Left lung (tissue), 4 donors: ENCODE measurements at regions not wholly inside any gene's neighbourhood (a gene's known extent, or its start where the extent isn't known, plus 50 kb on each side); places are given as distances from the start of the nearest gene placed in this dataset.
A peak's percentile ranks its signal among the peaks of the same experiment; 100 is the strongest.

Experiments
- ATAC-seq: fragments of 200-7000 bp; cut with Tn5 transposase; one replicate; pipeline ENCODE4 v1.9.1; 2020; ENCODE audit warnings: moderate library complexity
- DNase-seq, 4 donors: peaks; one replicate each; pipeline ENCODE4 v3.0.0-alpha.2; 2013 to 2020
- H3K27ac ChIP-seq, 2 donors: fragments of 200-600 bp; sonication (generic) in 1 of 2; one replicate each; pipeline versions ENCODE4 v1.5.0 to v1.8.0; 2020 to 2021
- H3K27me3 ChIP-seq, 2 donors: fragments of 200-600 bp; sonication (generic) in 1 of 2; one replicate each; pipeline versions ENCODE4 v1.5.0 to v1.8.0; 2020 to 2021
- H3K36me3 ChIP-seq, 2 donors: fragments of 200-600 bp; sonication (generic) in 1 of 2; one replicate each; pipeline versions ENCODE4 v1.5.0 to v1.8.0; 2020 to 2021
- H3K4me1 ChIP-seq, 2 donors: fragments of 200-600 bp; one replicate each; pipeline ENCODE4 v1.8.0; 2021
- H3K4me3 ChIP-seq, 2 donors: fragments of 200-600 bp; sonication (generic) in 1 of 2; one replicate each; pipeline versions ENCODE4 v1.5.0 to v1.8.0; 2020 to 2021; ENCODE audit warnings: mild to moderate bottlenecking in 1 of 2
- H3K9me3 ChIP-seq, 2 donors: fragments of 200-600 bp; sonication (generic) in 1 of 2; one replicate each; pipeline versions ENCODE4 v1.5.0 to v1.8.0; 2020 to 2021
- CTCF ChIP-seq, 2 donors: fragments of 200-600 bp; sonication (generic) in 1 of 2; IDR thresholded peaks; one replicate each; pipeline versions ENCODE4 v1.5.0 to v1.8.0; 2021; ENCODE audit warnings: antibody characterized with exemption in 2 of 2
- intact Hi-C, 2 donors: fragments of 100-400 bp; cut with DNase I; formaldehyde crosslinking; loops; one replicate each; pipeline versions ENCODE4 v1.11.2 to v1.14.2; 2022
- donor health status: DM: no; HTN: yes; CAD: no.
- donor health status: DM: no; HTN: no; CAD: no.

- intact Hi-C loops, result no loop called here
- H3K27ac ChIP-seq, result no peak overlapping the region
- peaks cover 0 to 13% of the 10 kb centered on the region in 2 donors for H3K27me3 ChIP-seq
- DNase-seq, result no peak
- H3K9me3 ChIP-seq, result no peaks in the 10 kb centered on the region
- H3K4me3 ChIP-seq, result no peak overlapping the region
- no peaks in the 10 kb centered on the region for H3K36me3 ChIP-seq
- TF ChIP-seq CTCF (IDR thresholded peaks at IDR 0.05), result no peak
- no peak for ATAC-seq
- no peaks in the 10 kb centered on the region for H3K4me1 ChIP-seq
Observed at GRCh38 chr20:52496191-52496590, 304.6 kb upstream of the ZFP64 start.

GRCh38 chr20:52494244-52494643 is 302.7 kb upstream of the ZFP64 start:
- intact Hi-C loops, result no loop called here
- TF ChIP-seq CTCF (IDR thresholded peaks at IDR 0.05), result no peak
- Histone ChIP-seq H3K27me3 (peaks cover 0 to 4% of the 10 kb centered on the region in 2 donors), H3K4me3 (no peak overlapping the region), H3K4me1 (no peaks in the 10 kb centered on the region), H3K36me3 (no peaks in the 10 kb centered on the region), H3K9me3 (no peaks in the 10 kb centered on the region), H3K27ac (no peak overlapping the region)
- DNase-seq (no peak), ATAC-seq (peak; percentile 63)

- ATAC-seq (no peak), DNase-seq (peak in 1 of 4 donors; percentile 38)
- H3K27me3 ChIP-seq, result peaks cover 0 to 4% of the 10 kb centered on the region in 2 donors
- intact Hi-C loops, result no loop called here
- H3K27ac ChIP-seq, result no peak overlapping the region
- TF ChIP-seq CTCF (IDR thresholded peaks at IDR 0.05), result no peak
- no peaks in the 10 kb centered on the region for H3K36me3 ChIP-seq
- H3K4me3 ChIP-seq, result no peak overlapping the region
- no peaks in the 10 kb centered on the region for H3K4me1 ChIP-seq
- H3K9me3 ChIP-seq, result no peaks in the 10 kb centered on the region
Observed at GRCh38 chr20:52493171-52493721, 301.7 kb upstream of the ZFP64 start.

GRCh38 chr20:52490711-52491430 is 299.3 kb upstream of the ZFP64 start:
- Histone ChIP-seq H3K4me3 (no peak overlapping the region), H3K9me3 (no peaks in the 10 kb centered on the region), H3K27ac (no peak overlapping the region), H3K27me3 (peaks cover 0 to 4% of the 10 kb centered on the region in 2 donors), H3K4me1 (no peaks in the 10 kb centered on the region), H3K36me3 (no peaks in the 10 kb centered on the region)
- ATAC-seq (no peak), DNase-seq (no peak)
- no peak for TF ChIP-seq CTCF (IDR thresholded peaks at IDR 0.05)
- intact Hi-C loops, result no loop called here

- no peaks in the 10 kb centered on the region for H3K27me3 ChIP-seq
- no peaks in the 10 kb centered on the region for H3K4me1 ChIP-seq
- DNase-seq (no peak), ATAC-seq (no peak)
- no peak overlapping the region for H3K27ac ChIP-seq
- no peaks in the 10 kb centered on the region for H3K36me3 ChIP-seq
- TF ChIP-seq CTCF (IDR thresholded peaks at IDR 0.05), result no peak
- no peak overlapping the region for H3K4me3 ChIP-seq
- intact Hi-C loops, result no loop called here
- no peaks in the 10 kb centered on the region for H3K9me3 ChIP-seq
Observed at GRCh38 chr20:52484438-52484837, 292.9 kb upstream of the ZFP64 start.
